HG02870 (cell line): ENCODE measurements at regions not wholly inside any gene's neighbourhood (a gene's known extent, or its start where the extent isn't known, plus 50 kb on each side); places are given as distances from the start of the nearest gene placed in this dataset.

Experiments
- ATAC-seq: cut with Tn5 transposase; IDR thresholded peaks from one replicate; pipeline ENCODE4 v1.9.1; 2021; ENCODE audit warnings: mild to moderate bottlenecking, moderate library complexity; ENCODE audit not compliant: unreplicated experiment

GRCh38 chr10:43715334-43715733 lies 66.7 kb upstream of the ZNF32 start:
- ATAC-seq = no peak

DNA sequence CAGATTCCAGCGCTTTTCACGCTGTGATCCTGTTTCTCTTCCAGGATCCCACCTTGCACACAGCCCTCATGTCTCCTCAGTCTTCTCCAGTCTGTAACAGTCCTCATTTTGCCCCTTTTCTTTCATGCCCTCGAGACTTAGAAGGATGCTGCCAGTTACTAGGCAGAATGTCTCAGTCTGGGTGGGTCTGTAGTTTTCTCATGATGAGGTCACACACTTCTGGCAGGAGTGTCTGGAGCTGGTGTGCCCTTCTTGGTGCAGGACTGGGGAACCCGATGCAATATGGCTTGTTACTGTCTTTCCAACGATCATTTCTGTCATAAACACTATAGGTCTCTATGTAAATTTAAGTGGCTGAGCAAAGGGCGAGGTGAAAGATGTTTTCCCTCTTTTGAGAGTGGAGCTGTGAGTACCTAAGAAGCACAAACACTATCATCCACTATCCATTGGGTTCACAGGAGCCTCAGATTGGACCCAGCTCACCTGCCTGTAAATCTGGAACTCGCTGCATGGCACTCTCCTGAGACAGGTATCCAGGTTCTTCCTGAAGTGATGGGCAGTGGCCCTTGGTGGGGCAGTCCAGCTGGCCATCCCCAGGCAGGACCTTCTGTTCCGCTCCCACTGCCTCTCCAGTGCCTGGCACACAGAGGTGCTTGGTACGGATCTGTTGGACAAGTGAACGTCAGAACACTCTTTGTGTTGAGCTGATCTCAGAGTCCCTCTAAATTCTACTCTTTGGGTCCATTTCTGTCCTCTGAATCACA lies 64.3 kb upstream of the ZNF32 start:
- ATAC-seq = no peak

DNA sequence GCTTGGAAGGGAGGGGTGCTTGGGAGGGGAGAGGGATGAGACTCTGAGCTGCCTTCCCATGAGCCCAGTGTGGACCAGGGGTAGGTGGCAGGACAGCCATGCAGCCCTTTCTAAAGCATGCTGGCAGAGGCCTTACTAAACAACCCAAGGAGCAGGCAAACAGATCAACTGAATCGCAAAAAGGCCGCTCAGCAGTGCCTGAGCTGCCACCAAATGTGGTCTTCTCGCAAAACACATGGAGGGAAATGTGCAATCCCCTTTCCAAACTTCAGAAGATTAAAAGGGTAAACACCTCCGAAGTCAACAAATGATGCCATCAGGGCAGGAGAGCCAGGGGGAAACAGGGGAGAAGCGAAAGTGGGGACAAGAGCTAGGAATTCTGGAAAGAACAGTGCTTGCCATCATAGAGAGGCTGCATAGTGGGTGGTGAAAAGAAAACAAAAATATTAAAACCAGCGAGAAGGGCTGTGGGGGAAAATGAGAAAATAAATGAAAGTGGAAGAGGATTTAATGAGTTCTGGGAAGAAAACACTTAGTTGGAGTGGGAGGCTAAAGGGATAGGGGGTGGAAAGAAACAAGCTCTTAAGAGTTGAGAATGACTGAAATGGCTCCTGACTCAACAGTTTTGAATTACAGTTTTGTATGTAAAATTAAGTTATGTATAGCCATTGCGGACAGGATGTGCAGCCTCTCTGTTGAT lies 62.2 kb upstream of the ZNF32 start:
- no peak for ATAC-seq

GRCh38 chr10:43708262-43708661 lies 59.6 kb upstream of the ZNF32 start:
- ATAC-seq = no peak

GRCh38 chr10:43707770-43708169 lies 59.1 kb upstream of the ZNF32 start:
- ATAC-seq = no peak

DNA sequence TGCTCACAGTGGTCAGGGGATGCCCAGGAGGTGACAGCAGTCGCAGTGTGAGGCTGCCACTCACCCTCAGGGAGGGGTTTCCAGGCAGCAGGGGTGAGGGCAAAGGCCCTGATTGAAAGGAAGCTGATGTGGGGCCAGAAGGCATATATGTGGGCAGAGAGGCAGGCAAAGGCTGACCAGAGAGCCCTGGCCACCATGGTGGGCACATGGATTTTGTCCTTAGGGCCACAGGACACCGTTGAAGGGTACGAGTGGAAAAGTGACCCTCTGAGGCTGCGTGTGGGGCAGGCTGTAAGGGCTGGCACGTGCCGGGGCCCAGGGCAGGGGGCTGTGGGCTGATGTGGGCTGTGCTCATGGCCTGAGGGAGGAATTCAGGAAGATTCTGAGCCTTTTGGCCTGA lies 57.5 kb upstream of the ZNF32 start:
- ATAC-seq = no peak

DNA sequence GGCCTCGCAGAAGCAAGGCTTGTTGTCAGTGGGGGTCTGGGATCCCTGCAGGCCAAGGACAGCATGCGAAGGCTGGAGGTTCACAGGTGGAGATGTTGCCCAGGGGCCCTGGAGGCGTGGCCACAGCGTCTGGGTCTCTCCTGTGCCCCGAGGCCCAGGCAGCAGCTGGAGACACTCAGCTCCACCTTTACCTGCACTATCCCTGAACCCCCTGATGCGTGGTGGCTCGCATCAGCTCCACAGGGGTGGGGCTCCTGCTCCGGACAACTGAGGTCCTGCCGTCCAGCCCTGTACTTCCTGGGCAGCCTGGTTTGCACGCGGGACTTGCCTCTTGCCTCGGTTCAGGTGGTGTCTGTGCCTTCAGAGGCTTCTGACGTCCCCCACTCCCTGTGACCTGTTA lies 54.6 kb upstream of the ZNF32 start:
- no peak for ATAC-seq

DNA sequence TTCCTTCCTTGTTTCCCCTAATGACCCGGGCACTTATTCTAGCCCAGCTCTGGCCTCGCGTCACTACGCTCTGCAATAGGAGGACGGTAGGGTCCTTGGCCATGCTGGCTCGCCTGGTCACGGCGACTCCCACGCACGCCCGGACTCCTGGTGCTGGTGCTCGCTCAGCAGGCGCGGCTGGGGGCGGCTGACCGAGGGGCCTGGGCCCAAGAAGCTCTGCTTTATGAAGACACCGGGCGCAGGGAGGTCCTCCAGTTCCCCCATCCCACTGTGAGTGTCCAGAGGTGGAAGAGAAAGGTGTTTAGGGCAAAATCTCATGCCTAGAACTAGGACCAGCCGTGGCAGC lies 54.2 kb upstream of the ZNF32 start:
- no peak for ATAC-seq

- no peak for ATAC-seq
Observed at GRCh38 chr10:43702213-43702935, 53.7 kb upstream of the ZNF32 start.

DNA sequence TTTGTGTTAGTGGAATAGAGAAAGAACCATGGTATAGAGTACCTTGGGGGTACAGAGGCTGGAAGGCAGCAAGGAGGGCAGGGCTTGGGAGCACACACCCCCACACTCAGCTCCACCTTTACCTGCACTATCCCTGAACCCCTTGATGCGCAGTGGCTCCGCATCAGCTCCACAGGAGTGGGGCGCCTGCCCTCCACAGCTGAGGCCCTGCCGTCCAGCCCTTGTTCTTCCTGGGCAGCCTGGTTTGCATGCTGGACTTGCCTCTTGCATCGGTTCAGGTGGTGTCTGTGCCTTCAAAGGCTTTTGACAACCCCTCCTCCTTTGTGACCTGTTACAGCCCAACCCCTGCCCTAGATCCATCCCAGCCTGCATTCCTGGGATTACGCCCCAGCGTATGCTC lies 52.6 kb upstream of the ZNF32 start:
- ATAC-seq = no peak

DNA sequence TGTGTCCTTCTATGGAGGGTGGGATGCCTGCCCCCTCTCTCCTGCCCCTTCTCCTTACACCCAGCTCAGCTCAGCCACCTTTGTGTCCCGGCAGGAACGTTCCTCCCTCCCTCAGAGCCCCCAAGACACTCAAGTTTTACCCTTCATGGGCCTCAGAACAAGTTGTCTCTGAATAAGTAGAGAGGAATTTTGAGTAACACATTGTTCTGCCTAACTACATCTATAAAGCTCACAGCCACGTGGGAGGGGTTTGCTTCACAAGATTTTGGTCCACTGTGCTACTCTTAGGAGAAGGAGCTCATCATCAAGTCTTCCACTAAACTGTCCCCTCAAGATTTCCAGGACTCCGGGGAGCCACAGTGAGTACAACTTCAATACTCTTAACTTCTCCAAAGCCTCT lies 51.6 kb upstream of the ZNF32 start:
- ATAC-seq = no peak

GRCh38 chr10:43699516-43699915 lies 50.8 kb upstream of the ZNF32 start:
- no peak for ATAC-seq
